WTC11 (cell line): ENCODE measurements at regions not wholly inside any gene's neighbourhood (a gene's known extent, or its start where the extent isn't known, plus 50 kb on each side); places are given as distances from the start of the nearest gene placed in this dataset.

Source experiments
- CTCF ChIP-seq: fragments of 200-600 bp; IDR thresholded peaks from 2 replicates; pipeline ENCODE4 v1.8.0; 2022; ENCODE audit warnings: antibody characterized with exemption
- E2F1 ChIP-seq: sonication (generic); formaldehyde crosslinking; IDR thresholded peaks from 2 replicates; pipeline ENCODE4 v1.8.0; 2022; ENCODE audit warnings: mild to moderate bottlenecking, missing genetic modification reagents
- HMGXB4 ChIP-seq: sonication (generic); formaldehyde crosslinking; IDR thresholded peaks from 2 replicates; pipeline ENCODE4 v1.8.1; 2023; ENCODE audit warnings: mild to moderate bottlenecking, moderate library complexity, missing genetic modification reagents
- JUN ChIP-seq: sonication (generic); formaldehyde crosslinking; IDR thresholded peaks from 2 replicates; pipeline ENCODE4 v1.8.0; 2023; ENCODE audit warnings: mild to moderate bottlenecking, missing genetic modification reagents
- NR2C2 ChIP-seq: sonication (generic); formaldehyde crosslinking; IDR thresholded peaks from 2 replicates; pipeline ENCODE4 v1.8.0; 2022; ENCODE audit warnings: mild to moderate bottlenecking, missing genetic modification reagents
- RELA ChIP-seq: sonication (generic); formaldehyde crosslinking; IDR thresholded peaks from 2 replicates; pipeline ENCODE4 v1.8.1; 2022; ENCODE audit warnings: missing genetic modification reagents, mild to moderate bottlenecking, borderline replicate concordance
- SMAD4 ChIP-seq: sonication (generic); formaldehyde crosslinking; IDR thresholded peaks from 2 replicates; pipeline ENCODE4 v1.8.0; 2022; ENCODE audit warnings: mild to moderate bottlenecking, missing genetic modification reagents

- no peak for TF ChIP-seq E2F1 (CRISPR knock-in tag)
- TF ChIP-seq SMAD4 (CRISPR knock-in tag), result no peak
- no peak for TF ChIP-seq CTCF
- TF ChIP-seq HMGXB4, result no peak
- no peak for TF ChIP-seq JUN (CRISPR knock-in tag)
- TF ChIP-seq RELA, result no peak
- no peak for TF ChIP-seq NR2C2
Measured at GRCh38 chr5:114208120-114208519, 153.8 kb upstream of the KCNN2 start.
